Astrocyte of the hippocampus (primary cell): ENCODE measurements at regions not wholly inside any gene's neighbourhood (a gene's known extent, or its start where the extent isn't known, plus 50 kb on each side); places are given as distances from the start of the nearest gene placed in this dataset.

ENCODE experiments used
- DNase-seq: peaks from one replicate; pipeline ENCODE4 v3.0.0; 2011; ENCODE audit warnings: low read depth, low spot score

GRCh38 chr15:94893091-94893490, 661.7 kb downstream of the MCTP2 start:
- no peak for DNase-seq

GRCh38 chr15:94894056-94894455, 662.7 kb downstream of the MCTP2 start:
- no peak for DNase-seq

- DNase-seq: no peak
Observed at GRCh38 chr15:94909510-94909909, 678.1 kb downstream of the MCTP2 start.

GRCh38 chr15:94910166-94910565, 678.8 kb downstream of the MCTP2 start:
- no peak for DNase-seq

- DNase-seq: no peak
Observed at GRCh38 chr15:94912760-94913159, 681.4 kb downstream of the MCTP2 start.

GRCh38 chr15:94917068-94917467, 685.7 kb downstream of the MCTP2 start:
- DNase-seq: no peak

GRCh38 chr15:94921936-94922335, 690.6 kb downstream of the MCTP2 start:
- no peak for DNase-seq

- DNase-seq: no peak
Observed at GRCh38 chr15:94924057-94924456, 692.7 kb downstream of the MCTP2 start.

GRCh38 chr15:94924971-94925598, 693.7 kb downstream of the MCTP2 start:
- DNase-seq: no peak

- no peak for DNase-seq
Observed at GRCh38 chr15:94925680-94926079, 694.3 kb downstream of the MCTP2 start.

GRCh38 chr15:94927003-94927402, 695.6 kb downstream of the MCTP2 start:
- no peak for DNase-seq

- no peak for DNase-seq
Observed at GRCh38 chr15:94929282-94929681, 697.9 kb downstream of the MCTP2 start.

- DNase-seq: no peak
Observed at GRCh38 chr15:94930441-94930840, 699.1 kb downstream of the MCTP2 start.

- DNase-seq: no peak
Observed at GRCh38 chr15:94930960-94931359, 699.6 kb downstream of the MCTP2 start.

GRCh38 chr15:94934440-94934839, 703.1 kb downstream of the MCTP2 start:
- no peak for DNase-seq

- no peak for DNase-seq
Observed at GRCh38 chr15:94937242-94937641, 705.9 kb downstream of the MCTP2 start.

- DNase-seq: no peak
Observed at GRCh38 chr15:94943888-94944287, 712.5 kb downstream of the MCTP2 start.

GRCh38 chr15:94951538-94951937, 720.2 kb downstream of the MCTP2 start:
- no peak for DNase-seq

GRCh38 chr15:94963953-94964352, 732.6 kb downstream of the MCTP2 start:
- no peak for DNase-seq

GRCh38 chr15:94965593-94965992, 734.2 kb downstream of the MCTP2 start:
- no peak for DNase-seq

- no peak for DNase-seq
Observed at GRCh38 chr15:94968133-94968532, 736.8 kb downstream of the MCTP2 start.

GRCh38 chr15:94970096-94970495, 738.7 kb downstream of the MCTP2 start:
- DNase-seq: no peak

- no peak for DNase-seq
Observed at GRCh38 chr15:94970802-94971201, 739.4 kb downstream of the MCTP2 start.

GRCh38 chr15:94972314-94972713, 741.0 kb downstream of the MCTP2 start:
- peak; percentile 1 for DNase-seq
